ENCODE measurements at regions not wholly inside any gene's neighbourhood (a gene's known extent, or its start where the extent isn't known, plus 50 kb on each side); places are given as distances from the start of the nearest gene placed in this dataset.

- DNase-seq (ENCODE audit: low read depth, low spot score) (no peak), ATAC-seq (no peak)
- H3K27ac ChIP-seq (ENCODE audit: low read length), result no peak overlapping the region
- H3K27me3 ChIP-seq (ENCODE audit: control insufficient read depth, insufficient read depth, low read length), result peaks cover 5% of the 10 kb centered on the region; the same call in 1 of the 2 replicates
- H3K36me3 ChIP-seq (ENCODE audit: control insufficient read depth, insufficient read depth, low read length), result no peaks in the 10 kb centered on the region
- BruUV-seq (replicated peaks), result no TSS peak
- ChIA-PET POLR2A (no interaction called here), CTCF (no interaction called here)
- in situ Hi-C loops (cut with HindIII; ENCODE audit: low pct_unique_long_range_greater_than_20kb, low sequenced_read_pairs), result no loop called here
- TF ChIP-seq CTCF (IDR thresholded peaks at IDR 0.05), result peak; percentile 23; the same call in 1 of the 2 replicates
- TF ChIP-seq SIN3A (IDR thresholded peaks at IDR 0.05; ENCODE audit: borderline replicate concordance, insufficient read depth, low read depth, low read length), result no peak
- H3K4me3 ChIP-seq (ENCODE audit: low read depth in 2 of 2, low read length in 2 of 2), result no peak overlapping the region
- intact Hi-C loops (cut with micrococcal nuclease; ENCODE audit: unreplicated experiment), result no loop called here
- no peaks in the 10 kb centered on the region for H3K9me3 ChIP-seq (ENCODE audit: control insufficient read depth, insufficient read depth, low read depth, low read length)
- no peaks in the 10 kb centered on the region for H3K4me1 ChIP-seq (ENCODE audit: control insufficient read depth, insufficient read depth, low read length)
Measured at GRCh38 chr13:21813110-21813509, 142.2 kb downstream of the FGF9 start.

- Histone ChIP-seq H3K4me3 (ENCODE audit: low read depth in 2 of 2, low read length in 2 of 2) (no peak overlapping the region), H3K9me3 (ENCODE audit: control insufficient read depth, insufficient read depth, low read depth, low read length) (no peaks in the 10 kb centered on the region), H3K4me1 (ENCODE audit: control insufficient read depth, insufficient read depth, low read length) (no peaks in the 10 kb centered on the region), H3K27me3 (ENCODE audit: control insufficient read depth, insufficient read depth, low read length) (peaks cover 5% of the 10 kb centered on the region; the same call in 1 of the 2 replicates), H3K36me3 (ENCODE audit: control insufficient read depth, insufficient read depth, low read length) (no peaks in the 10 kb centered on the region), H3K27ac (ENCODE audit: low read length) (no peak overlapping the region)
- in situ Hi-C loops (cut with HindIII; ENCODE audit: low pct_unique_long_range_greater_than_20kb, low sequenced_read_pairs), result no loop called here
- no peak for TF ChIP-seq POLR2AphosphoS5 (IDR thresholded peaks at IDR 0.05; ENCODE audit: low read depth, low read length)
- TF ChIP-seq TCF7L2 (IDR thresholded peaks at IDR 0.05; ENCODE audit: low read depth, low read length), result no peak
- TF ChIP-seq CTCF (IDR thresholded peaks at IDR 0.05), result no peak
- TF ChIP-seq SIN3A (IDR thresholded peaks at IDR 0.05; ENCODE audit: borderline replicate concordance, insufficient read depth, low read depth, low read length), result no peak
- no peak for TF ChIP-seq REST (IDR thresholded peaks at IDR 0.05; ENCODE audit: insufficient read depth in 1 of 2, low read depth in 2 of 2, low read length in 1 of 2)
- POLR2A ChIA-PET, result no interaction called here
- no TSS peak for BruUV-seq (replicated peaks)
- intact Hi-C loops (cut with micrococcal nuclease; ENCODE audit: unreplicated experiment), result no loop called here
- ATAC-seq (no peak), DNase-seq (ENCODE audit: low read depth, low spot score) (no peak)
- CTCF ChIA-PET, result no interaction called here
Measured at GRCh38 chr13:21813844-21814243, 143.0 kb downstream of the FGF9 start.
